OCI-LY1 (cell line): ENCODE measurements at regions not wholly inside any gene's neighbourhood (a gene's known extent, or its start where the extent isn't known, plus 50 kb on each side); places are given as distances from the start of the nearest gene placed in this dataset.

Experiments used
- EZH2 ChIP-seq: fragments of 200-600 bp; sonication (generic), shearing (Covaris generic); IDR thresholded peaks from 2 replicates; pipeline ENCODE4 v1.8.0; 2017; ENCODE audit warnings: borderline replicate concordance, mixed run types, mild to moderate bottlenecking, antibody characterized with exemption, low read length, moderate library complexity, mixed read lengths
- TF ChIP-seq, protein P1 (sequence below): fragments of 200-600 bp; sonication (generic), shearing (Covaris generic); IDR thresholded peaks from 2 replicates; pipeline ENCODE4 v1.5.1; 2017; ENCODE audit warnings: mild to moderate bottlenecking, antibody characterized with exemption, low read length, moderate library complexity, mixed read lengths

DNA sequence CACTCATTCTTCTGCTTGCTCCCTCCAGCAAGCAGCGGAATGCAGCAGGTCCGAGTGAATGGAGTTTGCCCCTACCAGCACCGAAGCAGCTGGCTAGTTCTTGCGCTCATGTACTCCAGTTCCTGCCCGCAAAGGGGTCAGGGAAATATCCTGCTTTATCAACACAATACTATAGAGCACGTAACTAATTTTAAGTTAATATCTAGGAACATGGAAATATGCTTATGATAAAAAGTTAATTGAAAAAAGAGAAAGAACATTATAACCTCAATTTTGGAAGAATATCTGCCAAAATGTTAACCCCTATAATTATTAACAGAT, 195.6 kb downstream of the SNCA start:
- TF ChIP-seq, protein P1, sequence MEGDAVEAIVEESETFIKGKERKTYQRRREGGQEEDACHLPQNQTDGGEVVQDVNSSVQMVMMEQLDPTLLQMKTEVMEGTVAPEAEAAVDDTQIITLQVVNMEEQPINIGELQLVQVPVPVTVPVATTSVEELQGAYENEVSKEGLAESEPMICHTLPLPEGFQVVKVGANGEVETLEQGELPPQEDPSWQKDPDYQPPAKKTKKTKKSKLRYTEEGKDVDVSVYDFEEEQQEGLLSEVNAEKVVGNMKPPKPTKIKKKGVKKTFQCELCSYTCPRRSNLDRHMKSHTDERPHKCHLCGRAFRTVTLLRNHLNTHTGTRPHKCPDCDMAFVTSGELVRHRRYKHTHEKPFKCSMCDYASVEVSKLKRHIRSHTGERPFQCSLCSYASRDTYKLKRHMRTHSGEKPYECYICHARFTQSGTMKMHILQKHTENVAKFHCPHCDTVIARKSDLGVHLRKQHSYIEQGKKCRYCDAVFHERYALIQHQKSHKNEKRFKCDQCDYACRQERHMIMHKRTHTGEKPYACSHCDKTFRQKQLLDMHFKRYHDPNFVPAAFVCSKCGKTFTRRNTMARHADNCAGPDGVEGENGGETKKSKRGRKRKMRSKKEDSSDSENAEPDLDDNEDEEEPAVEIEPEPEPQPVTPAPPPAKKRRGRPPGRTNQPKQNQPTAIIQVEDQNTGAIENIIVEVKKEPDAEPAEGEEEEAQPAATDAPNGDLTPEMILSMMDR: no peak; the same call in none of the 2 replicates
- no peak for TF ChIP-seq EZH2
